KMS-11 (cell line): ENCODE measurements at regions not wholly inside any gene's neighbourhood (a gene's known extent, or its start where the extent isn't known, plus 50 kb on each side); places are given as distances from the start of the nearest gene placed in this dataset.

Experiments used
- H2AFZ ChIP-seq: fragments of 200-600 bp; sonication (generic); 2 replicates; pipeline ENCODE4 v1.6.1; 2016; ENCODE audit warnings: antibody characterized with exemption, mixed run types, low read depth
- H3K27ac ChIP-seq: fragments of 200-600 bp; sonication (generic); 2 replicates; pipeline ENCODE4 v1.6.1; 2016; ENCODE audit warnings: mild to moderate bottlenecking, mixed run types
- H3K27me3 ChIP-seq: fragments of 200-600 bp; sonication (generic); 2 replicates; pipeline ENCODE4 v1.6.1; 2017; ENCODE audit warnings: mild to moderate bottlenecking, low read depth, mixed run types, moderate library complexity; ENCODE audit not compliant: insufficient read depth
- H3K36me3 ChIP-seq: fragments of 200-600 bp; sonication (generic); 2 replicates; pipeline ENCODE4 v1.6.1; 2017; ENCODE audit warnings: mild to moderate bottlenecking, mixed run types; ENCODE audit not compliant: insufficient read depth
- H3K4me1 ChIP-seq: fragments of 200-600 bp; sonication (generic); 2 replicates; pipeline ENCODE4 v1.6.1; 2016; ENCODE audit warnings: mild to moderate bottlenecking, low read depth, mixed run types; ENCODE audit not compliant: poor library complexity, severe bottlenecking
- H3K4me2 ChIP-seq: fragments of 200-600 bp; sonication (generic); 2 replicates; pipeline ENCODE4 v1.7.0; 2016; ENCODE audit warnings: mild to moderate bottlenecking, mixed run types
- H3K4me3 ChIP-seq: fragments of 200-600 bp; sonication (generic); IDR thresholded peaks from 2 replicates; pipeline ENCODE4 v1.6.1; 2017; ENCODE audit warnings: low read depth, low read length, mixed read lengths; ENCODE audit not compliant: insufficient read depth
- H3K79me2 ChIP-seq: fragments of 200-600 bp; sonication (generic); 2 replicates; pipeline ENCODE4 v1.6.1; 2016; ENCODE audit warnings: low read depth, mixed run types; ENCODE audit not compliant: insufficient read depth
- H3K9ac ChIP-seq: fragments of 200-600 bp; sonication (generic); 2 replicates; pipeline ENCODE4 v1.6.1; 2016; ENCODE audit warnings: mild to moderate bottlenecking, mixed run types
- H4K20me1 ChIP-seq: fragments of 200-600 bp; sonication (generic); 2 replicates; pipeline ENCODE4 v1.6.1; 2016; ENCODE audit warnings: mild to moderate bottlenecking, mixed run types; ENCODE audit not compliant: insufficient read depth
- CTCF ChIP-seq: fragments of 200-600 bp; sonication (generic); conservative IDR thresholded peaks from 2 replicates; pipeline ENCODE4 v1.6.1; 2017; ENCODE audit warnings: low read depth, mild to moderate bottlenecking, antibody characterized with exemption, low read length, moderate library complexity, mixed read lengths

GRCh38 chr15:95353512-95353911 is 977.0 kb upstream of the NR2F2 start:
- no peaks in the 10 kb centered on the region for H3K79me2 ChIP-seq
- no peak overlapping the region for H3K27ac ChIP-seq
- no peak overlapping the region for H3K4me3 ChIP-seq
- H4K20me1 ChIP-seq: no peaks in the 10 kb centered on the region
- H3K4me2 ChIP-seq: no peak overlapping the region
- H3K9ac ChIP-seq: no peak overlapping the region
- TF ChIP-seq CTCF: no peak
- H3K36me3 ChIP-seq: no peaks in the 10 kb centered on the region
- H3K4me1 ChIP-seq: no peaks in the 10 kb centered on the region
- H2AFZ ChIP-seq: no peak overlapping the region
- no peaks in the 10 kb centered on the region for H3K27me3 ChIP-seq

GRCh38 chr15:95359966-95360365 is 970.5 kb upstream of the NR2F2 start:
- Histone ChIP-seq H3K9ac (no peak overlapping the region), H3K27me3 (no peaks in the 10 kb centered on the region), H3K4me2 (no peak overlapping the region), H3K36me3 (no peaks in the 10 kb centered on the region), H2AFZ (no peak overlapping the region), H3K4me3 (no peak overlapping the region), H3K4me1 (no peaks in the 10 kb centered on the region), H3K27ac (no peak overlapping the region), H3K79me2 (no peaks in the 10 kb centered on the region), H4K20me1 (no peaks in the 10 kb centered on the region)
- TF ChIP-seq CTCF: no peak

- H3K4me2 ChIP-seq: no peak overlapping the region
- H3K27ac ChIP-seq: no peak overlapping the region
- H3K79me2 ChIP-seq: no peaks in the 10 kb centered on the region
These were observed 968.2 kb upstream of the NR2F2 start for GRCh38 chr15:95362306-95362705.

GRCh38 chr15:95363646-95364045 is 966.9 kb upstream of the NR2F2 start:
- TF ChIP-seq CTCF: no peak
- H3K9ac ChIP-seq: no peak overlapping the region

More at GRCh38 chr15:95362306-95362705, 968.2 kb upstream of the NR2F2 start:
- H4K20me1 ChIP-seq: no peaks in the 10 kb centered on the region
- TF ChIP-seq CTCF: no peak
- no peak overlapping the region for H2AFZ ChIP-seq
- H3K4me3 ChIP-seq: no peak overlapping the region
- no peak overlapping the region for H3K9ac ChIP-seq
- H3K4me1 ChIP-seq: no peaks in the 10 kb centered on the region
- no peaks in the 10 kb centered on the region for H3K36me3 ChIP-seq
- H3K27me3 ChIP-seq: no peaks in the 10 kb centered on the region

More at GRCh38 chr15:95363646-95364045, 966.9 kb upstream of the NR2F2 start:
- Histone ChIP-seq H3K4me3 (no peak overlapping the region), H3K4me2 (no peak overlapping the region), H2AFZ (no peak overlapping the region), H3K27ac (no peak overlapping the region), H4K20me1 (no peaks in the 10 kb centered on the region), H3K27me3 (no peaks in the 10 kb centered on the region), H3K36me3 (no peaks in the 10 kb centered on the region), H3K79me2 (no peaks in the 10 kb centered on the region), H3K4me1 (no peaks in the 10 kb centered on the region)
